OCI-LY1 (cell line): ENCODE measurements at regions not wholly inside any gene's neighbourhood (a gene's known extent, or its start where the extent isn't known, plus 50 kb on each side); places are given as distances from the start of the nearest gene placed in this dataset.

ENCODE experiments used
- H2AFZ ChIP-seq: fragments of 200-600 bp; sonication (generic), shearing (Covaris generic); 2 replicates; pipeline ENCODE4 v1.6.0; 2014; ENCODE audit warnings: antibody characterized with exemption, mild to moderate bottlenecking, low read length
- H3F3A ChIP-seq: fragments of 200-600 bp; sonication (generic), shearing (Covaris generic); 2 replicates; pipeline ENCODE4 v1.6.0; 2014; ENCODE audit warnings: mild to moderate bottlenecking, antibody characterized with exemption, low read length, moderate library complexity; ENCODE audit not compliant: insufficient read depth
- H3K27ac ChIP-seq: fragments of 200-600 bp; sonication (generic); 2 replicates; pipeline ENCODE4 v1.5.1; 2014; ENCODE audit warnings: low read length, mixed run types, mild to moderate bottlenecking, low read depth; ENCODE audit not compliant: poor library complexity, severe bottlenecking
- H3K27me3 ChIP-seq: fragments of 200-600 bp; sonication (generic); 2 replicates; pipeline ENCODE4 v1.6.0; 2014; ENCODE audit warnings: antibody characterized with exemption, mild to moderate bottlenecking, low read length, moderate library complexity; ENCODE audit not compliant: insufficient read depth
- H3K36me3 ChIP-seq: fragments of 200-600 bp; sonication (generic); 2 replicates; pipeline ENCODE4 v1.6.1; 2014; ENCODE audit warnings: mild to moderate bottlenecking, antibody characterized with exemption, low read length, moderate library complexity, mixed read lengths; ENCODE audit not compliant: insufficient read depth
- H3K4me1 ChIP-seq: fragments of 200-600 bp; sonication (generic); 2 replicates; pipeline ENCODE4 v1.5.1; 2014; ENCODE audit warnings: mild to moderate bottlenecking, low read length, moderate library complexity; ENCODE audit not compliant: insufficient read depth, severe bottlenecking
- H3K4me2 ChIP-seq: fragments of 200-600 bp; sonication (generic), shearing (Covaris generic); 2 replicates; pipeline ENCODE4 v1.6.1; 2014; ENCODE audit warnings: low read length
- H3K4me3 ChIP-seq: fragments of 200-600 bp; sonication (generic); 2 replicates; pipeline ENCODE4 v1.5.1; 2014; ENCODE audit warnings: low read length, low read depth, mild to moderate bottlenecking, mixed read lengths; ENCODE audit not compliant: poor library complexity, severe bottlenecking
- H3K79me2 ChIP-seq: fragments of 200-600 bp; shearing (Covaris generic); 2 replicates; pipeline ENCODE4 v1.6.1; 2016; ENCODE audit warnings: mixed run types, low read length, mixed read lengths; ENCODE audit not compliant: insufficient read depth
- H3K9ac ChIP-seq: fragments of 200-600 bp; sonication (generic), shearing (Covaris generic); 2 replicates; pipeline ENCODE4 v1.6.1; 2014; ENCODE audit warnings: mild to moderate bottlenecking, low read length, mixed read lengths
- H3K9me2 ChIP-seq: fragments of 200-600 bp; sonication (generic), shearing (Covaris generic); 2 replicates; pipeline ENCODE4 v1.6.1; 2014; ENCODE audit warnings: low read depth, mild to moderate bottlenecking, low read length, mixed read lengths
- H3K9me3 ChIP-seq: fragments of 200-600 bp; shearing (Covaris generic); 2 replicates; pipeline ENCODE4 v1.6.1; 2014; ENCODE audit warnings: low read length, mixed read lengths
- H4K20me1 ChIP-seq: fragments of 200-600 bp; sonication (generic), shearing (Covaris generic); 2 replicates; pipeline ENCODE4 v1.6.0; 2016; ENCODE audit warnings: mild to moderate bottlenecking, low read length; ENCODE audit not compliant: insufficient read depth
- CTCF ChIP-seq: fragments of 200-600 bp; sonication (generic), shearing (Covaris generic); IDR thresholded peaks from 2 replicates; pipeline ENCODE4 v1.5.1; 2017; ENCODE audit warnings: mild to moderate bottlenecking, antibody characterized with exemption, low read length, moderate library complexity, mixed read lengths
- EZH2 ChIP-seq: fragments of 200-600 bp; sonication (generic), shearing (Covaris generic); IDR thresholded peaks from 2 replicates; pipeline ENCODE4 v1.8.0; 2017; ENCODE audit warnings: borderline replicate concordance, mixed run types, mild to moderate bottlenecking, antibody characterized with exemption, low read length, moderate library complexity, mixed read lengths

- H3K9me2 ChIP-seq, result no peaks in the 10 kb centered on the region
- H3K4me2 ChIP-seq, result no peak overlapping the region
- H3K27me3 ChIP-seq, result no peaks in the 10 kb centered on the region
- H3K4me1 ChIP-seq, result no peaks in the 10 kb centered on the region
- no peaks in the 10 kb centered on the region for H3K9me3 ChIP-seq
- no peaks in the 10 kb centered on the region for H4K20me1 ChIP-seq
- H3K27ac ChIP-seq, result no peak overlapping the region
- no peaks in the 10 kb centered on the region for H3K36me3 ChIP-seq
- no peak overlapping the region for H3K9ac ChIP-seq
- TF ChIP-seq EZH2 (no peak), CTCF (no peak)
- no peaks in the 10 kb centered on the region for H3F3A ChIP-seq
- no peak overlapping the region for H2AFZ ChIP-seq
- no peaks in the 10 kb centered on the region for H3K79me2 ChIP-seq
- no peak overlapping the region for H3K4me3 ChIP-seq
These were observed 621.1 kb upstream of the MEF2C start for GRCh38 chr5:89504051-89504450.

- H3K27ac ChIP-seq, result no peak overlapping the region
- no peaks in the 10 kb centered on the region for H3K36me3 ChIP-seq
- H3K27me3 ChIP-seq, result no peaks in the 10 kb centered on the region
- no peaks in the 10 kb centered on the region for H3K9me2 ChIP-seq
- no peaks in the 10 kb centered on the region for H3K9me3 ChIP-seq
- H3K4me1 ChIP-seq, result no peaks in the 10 kb centered on the region
- no peak for TF ChIP-seq CTCF
- no peak for TF ChIP-seq EZH2
- no peaks in the 10 kb centered on the region for H3K79me2 ChIP-seq
- H3F3A ChIP-seq, result no peaks in the 10 kb centered on the region
- H3K4me3 ChIP-seq, result no peak overlapping the region
- H3K4me2 ChIP-seq, result no peak overlapping the region
- no peak overlapping the region for H3K9ac ChIP-seq
- H4K20me1 ChIP-seq, result no peaks in the 10 kb centered on the region
- no peak overlapping the region for H2AFZ ChIP-seq
These were observed 616.8 kb upstream of the MEF2C start for GRCh38 chr5:89499787-89500186.

GRCh38 chr5:89498699-89499098 is 615.7 kb upstream of the MEF2C start:
- Histone ChIP-seq H3K4me1 (no peaks in the 10 kb centered on the region), H3K27ac (no peak overlapping the region), H2AFZ (no peak overlapping the region), H3K27me3 (no peaks in the 10 kb centered on the region), H3K36me3 (no peaks in the 10 kb centered on the region), H3K9ac (no peak overlapping the region), H3F3A (no peaks in the 10 kb centered on the region), H3K9me3 (no peaks in the 10 kb centered on the region), H3K4me3 (no peak overlapping the region), H4K20me1 (no peaks in the 10 kb centered on the region), H3K79me2 (no peaks in the 10 kb centered on the region), H3K4me2 (no peak overlapping the region), H3K9me2 (no peaks in the 10 kb centered on the region)
- no peak for TF ChIP-seq EZH2
- no peak for TF ChIP-seq CTCF
